ENCODE measurements at regions not wholly inside any gene's neighbourhood (a gene's known extent, or its start where the extent isn't known, plus 50 kb on each side); places are given as distances from the start of the nearest gene placed in this dataset.

- no peaks in the 10 kb centered on the region for H3K36me3 ChIP-seq
- 83% methylated on average over 6 of the region's 6 CpGs for WGBS, 2 donors (ENCODE audit: low coverage in 1 of 2)
- no peak overlapping the region for H3K4me3 ChIP-seq
- H3K9me3 ChIP-seq: no peaks in the 10 kb centered on the region
- ATAC-seq: no peak
- no peak overlapping the region for H3K27ac ChIP-seq
- TF ChIP-seq POLR2AphosphoS5 (IDR thresholded peaks at IDR 0.05): no peak
- TF ChIP-seq POLR2A (IDR thresholded peaks at IDR 0.05): no peak
- TF ChIP-seq CTCF (IDR thresholded peaks at IDR 0.05): no peak
- no peak for TF ChIP-seq EP300 (IDR thresholded peaks at IDR 0.05)
- no peaks in the 10 kb centered on the region for H3K27me3 ChIP-seq
- H3K4me1 ChIP-seq: peaks cover 0 to 7% (median 0%) of the 10 kb centered on the region in 3 donors
Measured at GRCh38 chr13:109695402-109696190, 90.8 kb downstream of the IRS2 start.

GRCh38 chr13:109694972-109695371 is 91.4 kb downstream of the IRS2 start:
- no peak overlapping the region for H3K4me3 ChIP-seq
- 92 to 100% methylated on average over 2 to 4 of the region's 4 CpGs for WGBS, 2 donors (ENCODE audit: low coverage in 1 of 2)
- no peak overlapping the region for H3K27ac ChIP-seq
- no peaks in the 10 kb centered on the region for H3K27me3 ChIP-seq
- peaks cover 0 to 4% (median 0%) of the 10 kb centered on the region in 3 donors for H3K4me1 ChIP-seq
- TF ChIP-seq POLR2A (IDR thresholded peaks at IDR 0.05) (no peak), POLR2AphosphoS5 (IDR thresholded peaks at IDR 0.05) (no peak), CTCF (IDR thresholded peaks at IDR 0.05) (no peak), EP300 (IDR thresholded peaks at IDR 0.05) (no peak)
- no peaks in the 10 kb centered on the region for H3K36me3 ChIP-seq
- no peaks in the 10 kb centered on the region for H3K9me3 ChIP-seq
- ATAC-seq: no peak

- 80 to 92% methylated on average over 1 to 3 of the region's 4 CpGs for WGBS, 2 donors (ENCODE audit: low coverage in 1 of 2)
- ATAC-seq: no peak
Measured at GRCh38 chr13:109693213-109693612, 93.2 kb downstream of the IRS2 start.

GRCh38 chr13:109691689-109692088 is 94.7 kb downstream of the IRS2 start:
- no peak for TF ChIP-seq EP300 (IDR thresholded peaks at IDR 0.05)
- no peak for TF ChIP-seq POLR2AphosphoS5 (IDR thresholded peaks at IDR 0.05)
- no peak for TF ChIP-seq POLR2A (IDR thresholded peaks at IDR 0.05)
- TF ChIP-seq CTCF (IDR thresholded peaks at IDR 0.05): no peak
- no peak overlapping the region for H3K4me3 ChIP-seq
- WGBS, 2 donors (ENCODE audit: low coverage in 1 of 2): no CpG with 5 or more reads among the region's 1 CpG
- H3K4me1 ChIP-seq: no peaks in the 10 kb centered on the region
- H3K27ac ChIP-seq: no peak overlapping the region
- no peaks in the 10 kb centered on the region for H3K9me3 ChIP-seq
- no peaks in the 10 kb centered on the region for H3K27me3 ChIP-seq
- no peaks in the 10 kb centered on the region for H3K36me3 ChIP-seq
- no peak for ATAC-seq

More at GRCh38 chr13:109693213-109693612, 93.2 kb downstream of the IRS2 start:
- Histone ChIP-seq H3K4me1 (no peaks in the 10 kb centered on the region), H3K36me3 (no peaks in the 10 kb centered on the region), H3K9me3 (no peaks in the 10 kb centered on the region), H3K27me3 (no peaks in the 10 kb centered on the region), H3K27ac (no peak overlapping the region), H3K4me3 (no peak overlapping the region)
- TF ChIP-seq POLR2A (IDR thresholded peaks at IDR 0.05): no peak

GRCh38 chr13:109687559-109688448 is 98.6 kb downstream of the IRS2 start:
- Histone ChIP-seq H3K4me3 (no peak overlapping the region), H3K9me3 (no peaks in the 10 kb centered on the region), H3K36me3 (no peaks in the 10 kb centered on the region), H3K27ac (no peak overlapping the region), H3K4me1 (peaks cover 0 to 12% (median 0%) of the 10 kb centered on the region in 3 donors), H3K27me3 (no peaks in the 10 kb centered on the region)
- ATAC-seq: no peak
- no peak for TF ChIP-seq CTCF (IDR thresholded peaks at IDR 0.05)
- no peak for TF ChIP-seq POLR2A (IDR thresholded peaks at IDR 0.05)
- TF ChIP-seq POLR2AphosphoS5 (IDR thresholded peaks at IDR 0.05): no peak
- TF ChIP-seq EP300 (IDR thresholded peaks at IDR 0.05): no peak
- WGBS, 2 donors (ENCODE audit: low coverage in 1 of 2): 77 to 82% methylated on average over 6 to 11 of the region's 14 CpGs

Measured in gastroesophageal sphincter (tissue), 4 donors.